Mesenchymal stem cell (in vitro differentiated cells and primary cell): ENCODE measurements at regions not wholly inside any gene's neighbourhood (a gene's known extent, or its start where the extent isn't known, plus 50 kb on each side); places are given as distances from the start of the nearest gene placed in this dataset.

ENCODE experiments used
- DNase-seq: peaks from one replicate; pipeline ENCODE4 v3.0.0-alpha.2; 2013
- H2AFZ ChIP-seq: one replicate; pipeline ENCODE4 v1.6.1; 2013; ENCODE audit warnings: low read depth, mild to moderate bottlenecking, control low read depth, inconsistent platforms, low read length, moderate library complexity
- H2AK5ac ChIP-seq: 2 replicates; pipeline ENCODE4 v1.6.1; 2013; ENCODE audit warnings: low read length, moderate library complexity, mild to moderate bottlenecking, inconsistent platforms; ENCODE audit not compliant: severe bottlenecking
- H2BK120ac ChIP-seq: one replicate; pipeline ENCODE4 v1.6.1; 2013; ENCODE audit warnings: low read depth, mild to moderate bottlenecking, inconsistent platforms, low read length, moderate library complexity
- H2BK12ac ChIP-seq, 2 experiments: one replicate each; pipeline ENCODE4 v1.6.1; 2013; ENCODE audit warnings: inconsistent platforms in 2 of 2, low read length in 2 of 2, mild to moderate bottlenecking in 2 of 2, moderate library complexity in 2 of 2, control low read depth in 1 of 2
- H2BK15ac ChIP-seq: one replicate; pipeline ENCODE4 v1.6.1; 2013; ENCODE audit warnings: mild to moderate bottlenecking, low read depth, inconsistent platforms; ENCODE audit not compliant: poor library complexity, severe bottlenecking
- H2BK5ac ChIP-seq: 2 replicates; pipeline ENCODE4 v1.6.1; 2013; ENCODE audit warnings: low read depth, mild to moderate bottlenecking, low read length, control low read depth, inconsistent platforms; ENCODE audit not compliant: poor library complexity, severe bottlenecking
- H3K14ac ChIP-seq, 2 experiments: one replicate each; pipeline ENCODE4 v1.6.1; 2013; ENCODE audit warnings: inconsistent platforms in 2 of 2, low read length in 2 of 2, control low read depth in 1 of 2, mild to moderate bottlenecking in 1 of 2, moderate library complexity in 1 of 2
- H3K18ac ChIP-seq, 2 experiments: one replicate each; pipeline ENCODE4 v1.6.1; 2013; ENCODE audit warnings: inconsistent platforms in 2 of 2, low read length in 2 of 2, control low read depth in 1 of 2, low read depth in 1 of 2, mild to moderate bottlenecking in 1 of 2
- H3K23ac ChIP-seq, 2 experiments: one replicate each; pipeline ENCODE4 v1.6.1; 2013; ENCODE audit warnings: inconsistent platforms in 2 of 2, low read length in 2 of 2, mild to moderate bottlenecking in 2 of 2, moderate library complexity in 2 of 2, control low read depth in 1 of 2
- H3K27ac ChIP-seq: 2 replicates; pipeline ENCODE4 v1.5.1; 2013; ENCODE audit warnings: mild to moderate bottlenecking, moderate library complexity, low read length, control low read depth, inconsistent platforms; ENCODE audit not compliant: poor library complexity, severe bottlenecking
- H3K27me3 ChIP-seq, 2 experiments: 2 replicates each; pipeline versions ENCODE4 v1.6.1 to v1.7.0; 2013; ENCODE audit warnings: low read length in 2 of 2, mild to moderate bottlenecking in 2 of 2, moderate library complexity in 2 of 2, control low read depth in 1 of 2, inconsistent platforms in 1 of 2; ENCODE audit not compliant: control insufficient read depth in 1 of 2, insufficient read depth in 1 of 2
- H3K36me3 ChIP-seq, 2 experiments: 2 replicates each; pipeline versions ENCODE4 v1.6.1 to v1.7.0; 2013; ENCODE audit warnings: low read length in 2 of 2, control low read depth in 1 of 2, inconsistent platforms in 1 of 2, low read depth in 1 of 2, mild to moderate bottlenecking in 1 of 2; ENCODE audit not compliant: insufficient read depth in 2 of 2, control insufficient read depth in 1 of 2
- H3K4ac ChIP-seq, 2 experiments: one replicate each; pipeline ENCODE4 v1.6.1; 2013; ENCODE audit warnings: inconsistent platforms in 2 of 2, low read length in 2 of 2, mild to moderate bottlenecking in 2 of 2, moderate library complexity in 2 of 2, control low read depth in 1 of 2, low read depth in 1 of 2
- H3K4me1 ChIP-seq: 2 replicates; pipeline ENCODE4 v1.6.1; 2013; ENCODE audit warnings: low read depth, low read length, control low read depth; ENCODE audit not compliant: control insufficient read depth, insufficient read depth
- H3K4me2 ChIP-seq: 2 replicates; pipeline ENCODE4 v1.6.1; 2013; ENCODE audit warnings: low read length, mild to moderate bottlenecking, inconsistent platforms; ENCODE audit not compliant: poor library complexity, severe bottlenecking
- H3K4me3 ChIP-seq, 2 experiments: 2 replicates each; pipeline versions ENCODE4 v1.5.1 to v1.7.0; 2013; ENCODE audit warnings: low read length in 2 of 2, mild to moderate bottlenecking in 2 of 2, control low read depth in 1 of 2, low read depth in 1 of 2; ENCODE audit not compliant: insufficient read depth in 1 of 2
- H3K79me1 ChIP-seq: replicated peaks from 2 replicates; pipeline ENCODE4 v1.6.1; 2013; ENCODE audit warnings: mild to moderate bottlenecking, control low read depth, low read length, inconsistent platforms; ENCODE audit not compliant: poor library complexity, severe bottlenecking
- H3K9ac ChIP-seq: 2 replicates; pipeline ENCODE4 v1.7.0; 2013; ENCODE audit warnings: mild to moderate bottlenecking, low read length, moderate library complexity
- H3K9me3 ChIP-seq: 2 replicates; pipeline ENCODE4 v1.7.0; 2013; ENCODE audit warnings: mild to moderate bottlenecking, low read length; ENCODE audit not compliant: control insufficient read depth
- H4K8ac ChIP-seq: one replicate; pipeline ENCODE4 v1.6.1; 2013; ENCODE audit warnings: inconsistent platforms, mild to moderate bottlenecking, low read length, moderate library complexity
- H4K91ac ChIP-seq: one replicate; pipeline ENCODE4 v1.6.1; 2013; ENCODE audit warnings: mild to moderate bottlenecking, low read length, inconsistent platforms
- WGBS: methylation state at CpG from one replicate; pipeline ENCODE4 v1.1.7; 2013; ENCODE audit warnings: mixed read lengths; 5-methylcytosine and 5-hydroxymethylcytosine counted together

DNA sequence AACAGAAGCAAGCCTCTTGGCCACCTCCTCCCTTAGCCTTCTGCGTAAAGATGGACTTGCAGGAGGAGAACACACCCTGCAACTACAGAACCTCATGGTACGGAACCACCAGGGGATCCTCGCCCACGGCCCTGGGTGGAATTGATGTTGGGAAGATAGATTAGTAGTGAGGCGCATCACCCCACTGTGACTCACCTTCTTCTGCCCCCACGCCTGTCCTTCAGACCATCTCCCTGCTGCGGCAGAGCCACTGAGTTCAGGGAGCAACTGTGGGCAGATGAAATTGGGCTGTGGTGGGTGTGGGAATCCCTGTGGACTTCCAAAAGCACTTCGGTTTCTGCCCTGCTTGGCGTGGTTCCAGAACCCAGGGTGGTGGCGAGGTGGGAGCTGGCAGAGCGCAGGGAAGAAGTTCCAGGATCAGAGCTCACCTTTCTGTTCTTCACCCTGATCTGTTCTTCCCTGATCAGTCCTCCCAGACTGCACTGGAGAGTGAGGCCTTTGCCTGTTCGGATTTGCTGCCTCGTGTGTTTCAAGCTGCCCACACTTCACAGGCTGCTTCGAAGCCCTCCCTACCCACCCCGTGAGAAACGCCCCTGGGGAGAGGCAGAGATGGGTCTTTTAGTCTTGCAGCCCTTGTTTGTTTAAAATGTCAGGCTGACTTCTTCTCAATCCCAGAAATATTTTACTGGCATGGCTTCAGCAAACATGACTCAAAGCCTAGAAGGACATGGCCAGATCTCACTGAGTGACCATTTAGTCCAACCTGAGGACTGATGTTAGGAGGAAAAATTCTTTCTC, 92.8 kb upstream of the MLN start:
- H3K4me3 ChIP-seq: no peak overlapping the region
- H3K4ac ChIP-seq: no peak overlapping the region
- peaks cover 53 to 63% of the 10 kb centered on the region in 2 experiments for H3K27me3 ChIP-seq
- H3K4me2 ChIP-seq: no peak overlapping the region
- H3K36me3 ChIP-seq: no peaks in the 10 kb centered on the region
- no peak overlapping the region for H3K9ac ChIP-seq
- H2BK120ac ChIP-seq: no peak overlapping the region
- H4K91ac ChIP-seq: no peak overlapping the region
- no peak overlapping the region for H2BK5ac ChIP-seq
- no peak overlapping the region for H3K18ac ChIP-seq
- no peak overlapping the region for H2BK12ac ChIP-seq
- WGBS: 86% methylated on average over 12 of the region's 16 CpGs
- H3K27ac ChIP-seq: no peak overlapping the region
- H3K23ac ChIP-seq: no peak overlapping the region
- DNase-seq: no peak
- no peaks in the 10 kb centered on the region for H3K79me1 ChIP-seq
- no peak overlapping the region for H2AFZ ChIP-seq
- no peak overlapping the region for H3K14ac ChIP-seq
- H3K9me3 ChIP-seq: no peaks in the 10 kb centered on the region
- H3K4me1 ChIP-seq: peaks cover 5% of the 10 kb centered on the region
- no peak overlapping the region for H2AK5ac ChIP-seq
- no peak overlapping the region for H4K8ac ChIP-seq
- H2BK15ac ChIP-seq: no peak overlapping the region

GRCh38 chr6:33895988-33896387, 92.2 kb upstream of the MLN start:
- peaks cover 53 to 61% of the 10 kb centered on the region in 2 experiments for H3K27me3 ChIP-seq
- H2AK5ac ChIP-seq: no peak overlapping the region
- no peak overlapping the region for H3K14ac ChIP-seq
- no peaks in the 10 kb centered on the region for H3K79me1 ChIP-seq
- no peak overlapping the region for H3K27ac ChIP-seq
- no peak overlapping the region for H4K8ac ChIP-seq
- H2BK120ac ChIP-seq: no peak overlapping the region
- no peak overlapping the region for H2AFZ ChIP-seq
- peaks cover 5% of the 10 kb centered on the region for H3K4me1 ChIP-seq
- no peak overlapping the region for H3K18ac ChIP-seq
- H3K23ac ChIP-seq: no peak overlapping the region
- no peak overlapping the region for H2BK5ac ChIP-seq
- no peak overlapping the region for H2BK15ac ChIP-seq
- H3K9me3 ChIP-seq: no peaks in the 10 kb centered on the region
- H3K4me3 ChIP-seq: no peak overlapping the region
- H3K9ac ChIP-seq: no peak overlapping the region
- no peak overlapping the region for H3K4me2 ChIP-seq
- DNase-seq: no peak
- WGBS: 75% methylated on average over 2 of the region's 2 CpGs
- no peak overlapping the region for H2BK12ac ChIP-seq
- no peaks in the 10 kb centered on the region for H3K36me3 ChIP-seq
- no peak overlapping the region for H3K4ac ChIP-seq
- no peak overlapping the region for H4K91ac ChIP-seq

DNA sequence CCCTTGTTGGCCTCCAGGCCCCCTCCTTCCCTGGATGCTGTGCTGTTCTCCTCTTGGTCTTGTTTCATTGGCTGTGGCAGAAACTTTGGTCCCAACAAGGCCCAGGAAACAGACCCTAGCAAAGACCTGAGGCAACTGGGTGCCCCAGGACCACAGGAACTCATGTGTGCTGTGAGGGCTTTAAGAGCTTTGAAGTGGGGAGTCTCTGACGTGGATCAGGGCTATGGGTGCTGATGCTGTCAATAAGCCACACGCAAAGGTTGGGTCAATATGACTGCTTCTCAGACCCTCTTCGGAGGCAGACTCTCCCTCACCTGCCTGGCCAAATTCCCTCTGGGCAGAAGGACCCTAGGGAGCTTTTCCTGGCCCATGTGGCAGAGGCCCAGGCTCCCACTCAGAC, 91.5 kb upstream of the MLN start:
- Histone ChIP-seq H4K91ac (no peak overlapping the region), H2AFZ (no peak overlapping the region), H3K4ac (no peak overlapping the region), H2BK5ac (no peak overlapping the region), H2AK5ac (no peak overlapping the region), H3K9ac (no peak overlapping the region), H2BK12ac (no peak overlapping the region), H3K4me2 (no peak overlapping the region), H3K4me1 (peaks cover 5% of the 10 kb centered on the region), H3K14ac (no peak overlapping the region), H3K27me3 (peaks cover 47 to 61% of the 10 kb centered on the region in 2 experiments), H3K36me3 (no peaks in the 10 kb centered on the region), H2BK120ac (no peak overlapping the region), H3K18ac (no peak overlapping the region), H3K79me1 (no peaks in the 10 kb centered on the region), H3K27ac (no peak overlapping the region), H3K4me3 (no peak overlapping the region), H3K23ac (no peak overlapping the region), H2BK15ac (no peak overlapping the region), H4K8ac (no peak overlapping the region), H3K9me3 (no peaks in the 10 kb centered on the region)
- WGBS: 88% methylated on average over 3 of the region's 3 CpGs
- DNase-seq: no peak

- 98% methylated on average over 2 of the region's 2 CpGs for WGBS
- Histone ChIP-seq H3K4me2 (no peak overlapping the region), H2BK5ac (no peak overlapping the region), H3K14ac (no peak overlapping the region), H3K79me1 (no peaks in the 10 kb centered on the region), H2AFZ (no peak overlapping the region), H3K27me3 (peaks cover 43 to 60% of the 10 kb centered on the region in 2 experiments), H3K23ac (no peak overlapping the region), H3K4me3 (no peak overlapping the region), H3K4ac (no peak overlapping the region), H3K27ac (no peak overlapping the region), H2AK5ac (no peak overlapping the region), H3K9me3 (no peaks in the 10 kb centered on the region), H3K9ac (no peak overlapping the region), H4K8ac (no peak overlapping the region), H2BK120ac (no peak overlapping the region), H3K4me1 (peaks cover 5% of the 10 kb centered on the region), H2BK12ac (no peak overlapping the region), H3K36me3 (no peaks in the 10 kb centered on the region), H3K18ac (no peak overlapping the region), H2BK15ac (no peak overlapping the region), H4K91ac (no peak overlapping the region)
- DNase-seq: no peak
Observed at GRCh38 chr6:33894438-33894837, 90.6 kb upstream of the MLN start.
